ENCODE measurements at regions not wholly inside any gene's neighbourhood (a gene's known extent, or its start where the extent isn't known, plus 50 kb on each side); places are given as distances from the start of the nearest gene placed in this dataset.

DNA sequence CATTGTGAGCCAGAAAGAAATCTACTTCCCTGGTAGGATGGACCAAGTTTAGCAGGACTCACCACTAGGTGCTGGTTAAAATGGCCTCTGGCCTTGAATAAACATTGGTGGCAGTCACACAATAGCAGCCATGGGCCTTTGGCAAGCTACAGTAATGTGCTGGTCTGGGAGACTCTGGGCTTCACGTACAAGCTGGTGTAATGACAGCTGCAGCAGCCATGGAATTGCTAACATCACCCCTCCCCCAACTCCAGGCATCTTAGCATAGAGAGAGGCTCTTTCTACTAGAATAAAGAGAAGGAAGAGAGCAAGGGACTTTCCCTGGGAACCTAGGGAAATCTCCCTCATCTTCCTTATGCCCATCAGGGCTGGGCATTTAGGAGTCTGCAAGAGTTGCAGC lies 205.1 kb upstream of the SEMA3A start:
- TF ChIP-seq EZH2 (IDR thresholded peaks at IDR 0.05; ENCODE audit: insufficient read depth, poor library complexity, severe bottlenecking): no peak
- no peak for TF ChIP-seq EZH2phosphoT487 (IDR thresholded peaks at IDR 0.05; ENCODE audit: insufficient read depth, low read depth)

All from GM23248 (cell line).